MM.1S (cell line): ENCODE measurements at regions not wholly inside any gene's neighbourhood (a gene's known extent, or its start where the extent isn't known, plus 50 kb on each side); places are given as distances from the start of the nearest gene placed in this dataset.

ENCODE experiments used
- EZH2 ChIP-seq: fragments of 300-600 bp; sonication (generic); optimal IDR thresholded peaks from 2 replicates; pipeline ENCODE3; 2017; ENCODE audit warnings: low read depth, mild to moderate bottlenecking, antibody characterized with exemption, low read length, mixed read lengths
- EZH2phosphoT487 ChIP-seq: fragments of 300-600 bp; sonication (generic); IDR thresholded peaks from 2 replicates; pipeline ENCODE4 v1.6.1; 2018; ENCODE audit warnings: antibody characterized with exemption, low read length
- TF ChIP-seq, protein P1 (sequence below): fragments of 300-600 bp; sonication (generic); IDR thresholded peaks from 2 replicates; pipeline ENCODE4 v1.5.1; 2016; ENCODE audit warnings: antibody characterized with exemption, low read length, mixed read lengths

DNA sequence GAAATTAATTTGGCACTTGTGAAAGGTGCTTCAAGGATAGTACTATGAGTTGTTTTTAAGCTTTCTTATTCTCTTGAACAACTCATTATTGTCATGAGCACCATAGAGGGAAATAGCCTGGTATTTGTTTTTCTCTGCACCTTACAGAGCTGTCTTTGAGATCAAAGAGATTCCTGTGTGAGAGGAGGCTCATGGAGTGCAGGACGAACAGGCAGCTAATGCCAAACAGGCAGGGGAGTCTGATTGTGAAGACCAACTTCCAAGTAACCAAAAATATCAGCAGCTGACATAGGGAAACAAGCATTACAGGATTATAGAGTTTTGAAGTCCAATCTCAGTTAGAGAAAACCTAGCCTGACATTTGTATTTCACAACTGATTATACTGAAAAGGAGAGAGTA, 110.6 kb upstream of the TENT5A start:
- TF ChIP-seq, protein P1, sequence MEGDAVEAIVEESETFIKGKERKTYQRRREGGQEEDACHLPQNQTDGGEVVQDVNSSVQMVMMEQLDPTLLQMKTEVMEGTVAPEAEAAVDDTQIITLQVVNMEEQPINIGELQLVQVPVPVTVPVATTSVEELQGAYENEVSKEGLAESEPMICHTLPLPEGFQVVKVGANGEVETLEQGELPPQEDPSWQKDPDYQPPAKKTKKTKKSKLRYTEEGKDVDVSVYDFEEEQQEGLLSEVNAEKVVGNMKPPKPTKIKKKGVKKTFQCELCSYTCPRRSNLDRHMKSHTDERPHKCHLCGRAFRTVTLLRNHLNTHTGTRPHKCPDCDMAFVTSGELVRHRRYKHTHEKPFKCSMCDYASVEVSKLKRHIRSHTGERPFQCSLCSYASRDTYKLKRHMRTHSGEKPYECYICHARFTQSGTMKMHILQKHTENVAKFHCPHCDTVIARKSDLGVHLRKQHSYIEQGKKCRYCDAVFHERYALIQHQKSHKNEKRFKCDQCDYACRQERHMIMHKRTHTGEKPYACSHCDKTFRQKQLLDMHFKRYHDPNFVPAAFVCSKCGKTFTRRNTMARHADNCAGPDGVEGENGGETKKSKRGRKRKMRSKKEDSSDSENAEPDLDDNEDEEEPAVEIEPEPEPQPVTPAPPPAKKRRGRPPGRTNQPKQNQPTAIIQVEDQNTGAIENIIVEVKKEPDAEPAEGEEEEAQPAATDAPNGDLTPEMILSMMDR: no peak
- TF ChIP-seq EZH2phosphoT487 (no peak), EZH2 (no peak)
